K562 (cell line): ENCODE measurements at regions not wholly inside any gene's neighbourhood (a gene's known extent, or its start where the extent isn't known, plus 50 kb on each side); places are given as distances from the start of the nearest gene placed in this dataset.

Experiments
- ETV6 ChIP-seq, 3 experiments: fragments of 150-350 bp in 1 of 3; sonication (generic) in 1 of 3; formaldehyde crosslinking in 1 of 3; IDR thresholded peaks; 2 replicates each; pipeline versions ENCODE4 v1.6.1 to v1.8.0; 2014 to 2022; ENCODE audit warnings: borderline replicate concordance in 2 of 3, low read depth in 2 of 3, antibody characterized with exemption in 1 of 3, low read length in 1 of 3, mild to moderate bottlenecking in 1 of 3, missing genetic modification reagents in 1 of 3
- HMGN3 ChIP-seq: IDR thresholded peaks from 2 replicates; pipeline ENCODE4 v1.6.1; 2011; ENCODE audit warnings: borderline replicate concordance, low read depth, mild to moderate bottlenecking, mixed read lengths, low read length; ENCODE audit not compliant: insufficient read length; ENCODE audit errors: extremely low read depth
- TF ChIP-seq, protein P1 (sequence below), 2 experiments: fragments of 450-650 bp; IDR thresholded peaks; 2 replicates each; pipeline ENCODE4 v1.6.1; 2016; ENCODE audit warnings: mild to moderate bottlenecking in 2 of 2, borderline replicate concordance in 1 of 2, low read depth in 1 of 2, moderate library complexity in 1 of 2
- TF ChIP-seq, protein P2 (sequence below): fragments of 250-450 bp; sonication (Bioruptor Pico); IDR thresholded peaks from 2 replicates; pipeline ENCODE4 v1.5.0; 2020; ENCODE audit warnings: mild to moderate bottlenecking

DNA sequence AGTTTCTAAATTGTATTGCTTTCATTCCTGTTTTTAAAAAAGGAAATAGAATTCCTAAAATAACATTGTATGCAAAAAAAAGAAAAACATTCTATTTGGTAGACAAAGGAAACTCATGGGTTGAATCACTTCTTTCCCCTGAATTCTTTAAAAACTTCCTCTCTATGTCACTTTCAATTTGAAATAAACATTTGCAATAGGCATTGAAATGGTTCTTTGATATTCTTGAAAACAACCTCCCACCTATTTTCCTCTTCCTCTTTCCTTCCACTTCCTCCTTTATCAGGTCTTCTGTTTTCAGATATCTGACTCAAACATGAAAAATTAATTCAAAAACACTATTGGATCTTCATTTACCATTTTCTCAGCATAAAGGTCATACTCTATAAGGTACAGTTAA lies 442.0 kb upstream of the MEF2C start (continued):
- TF ChIP-seq, protein P1, sequence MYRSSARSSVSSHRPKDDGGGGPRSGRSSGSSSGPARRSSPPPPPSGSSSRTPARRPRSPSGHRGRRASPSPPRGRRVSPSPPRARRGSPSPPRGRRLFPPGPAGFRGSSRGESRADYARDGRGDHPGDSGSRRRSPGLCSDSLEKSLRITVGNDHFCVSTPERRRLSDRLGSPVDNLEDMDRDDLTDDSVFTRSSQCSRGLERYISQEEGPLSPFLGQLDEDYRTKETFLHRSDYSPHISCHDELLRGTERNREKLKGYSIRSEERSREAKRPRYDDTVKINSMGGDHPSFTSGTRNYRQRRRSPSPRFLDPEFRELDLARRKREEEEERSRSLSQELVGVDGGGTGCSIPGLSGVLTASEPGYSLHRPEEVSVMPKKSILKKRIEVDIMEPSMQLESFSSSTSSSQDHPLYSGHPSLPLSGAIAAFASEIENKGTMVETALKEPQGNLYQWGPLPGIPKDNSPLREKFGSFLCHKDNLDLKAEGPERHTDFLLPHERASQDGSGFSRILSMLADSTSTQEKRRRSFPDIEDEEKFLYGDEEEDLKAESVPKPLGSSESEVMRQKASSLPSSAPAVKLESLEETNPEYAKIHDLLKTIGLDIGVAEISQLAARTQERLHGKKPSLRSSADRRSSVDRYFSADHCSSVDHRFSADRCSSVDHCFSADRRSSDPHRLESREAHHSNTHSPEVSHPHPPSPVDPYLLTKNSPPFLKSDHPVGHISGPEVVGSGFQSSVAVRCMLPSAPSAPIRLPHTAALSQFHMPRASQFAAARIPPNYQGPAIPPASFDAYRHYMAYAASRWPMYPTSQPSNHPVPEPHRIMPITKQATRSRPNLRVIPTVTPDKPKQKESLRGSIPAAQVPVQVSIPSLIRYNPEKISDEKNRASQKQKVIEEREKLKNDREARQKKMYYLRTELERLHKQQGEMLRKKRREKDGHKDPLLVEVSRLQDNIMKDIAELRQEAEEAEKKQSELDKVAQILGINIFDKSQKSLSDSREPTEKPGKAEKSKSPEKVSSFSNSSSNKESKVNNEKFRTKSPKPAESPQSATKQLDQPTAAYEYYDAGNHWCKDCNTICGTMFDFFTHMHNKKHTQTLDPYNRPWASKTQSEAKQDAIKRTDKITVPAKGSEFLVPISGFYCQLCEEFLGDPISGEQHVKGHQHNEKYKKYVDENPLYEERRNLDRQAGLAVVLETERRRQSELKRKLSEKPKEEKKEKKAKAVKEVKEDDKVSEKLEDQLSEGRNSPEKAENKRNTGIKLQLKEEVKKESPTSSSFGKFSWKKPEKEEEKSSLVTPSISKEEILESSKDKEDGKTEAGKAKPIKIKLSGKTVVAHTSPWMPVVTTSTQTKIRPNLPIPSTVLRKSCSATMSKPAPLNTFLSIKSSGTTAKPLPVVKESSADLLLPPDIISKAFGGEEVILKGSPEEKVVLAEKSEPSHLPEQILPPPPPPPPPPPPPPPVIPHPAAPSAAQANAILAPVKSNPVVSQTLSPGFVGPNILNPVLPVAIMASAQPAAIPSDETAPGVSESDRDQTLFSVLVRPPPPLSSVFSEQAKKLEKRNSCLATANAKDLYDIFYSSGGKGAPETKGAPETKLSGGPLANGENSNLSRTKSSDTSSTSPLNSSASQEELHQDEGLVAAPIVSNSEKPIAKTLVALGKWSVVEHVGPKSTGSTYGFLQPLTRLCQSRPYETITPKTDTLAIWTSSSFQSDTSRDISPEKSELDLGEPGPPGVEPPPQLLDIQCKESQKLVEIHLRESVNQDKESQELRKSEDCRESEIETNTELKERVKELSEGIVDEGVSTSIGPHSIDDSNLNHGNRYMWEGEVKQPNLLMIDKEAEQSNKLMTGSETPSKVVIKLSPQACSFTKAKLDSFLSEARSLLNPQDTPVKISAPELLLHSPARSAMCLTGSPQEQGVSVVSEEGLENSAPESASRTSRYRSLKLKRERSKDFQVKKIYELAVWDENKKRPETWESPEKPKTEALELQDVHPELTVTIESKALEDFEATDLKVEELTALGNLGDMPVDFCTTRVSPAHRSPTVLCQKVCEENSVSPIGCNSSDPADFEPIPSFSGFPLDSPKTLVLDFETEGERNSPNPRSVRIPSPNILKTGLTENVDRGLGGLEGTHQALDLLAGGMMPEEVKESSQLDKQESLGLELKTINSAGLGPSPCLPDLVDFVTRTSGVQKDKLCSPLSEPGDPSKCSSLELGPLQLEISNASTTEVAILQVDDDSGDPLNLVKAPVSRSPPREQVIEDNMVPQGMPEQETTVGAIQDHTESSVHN (IDR thresholded peaks at IDR 0.05; ENCODE audit: borderline replicate concordance in 1 of 2, low read depth in 1 of 2) = no peak
- TF ChIP-seq HMGN3 (no peak), ETV6 (IDR thresholded peaks at IDR 0.05; ENCODE audit: borderline replicate concordance in 1 of 2, low read depth in 2 of 2, low read length in 1 of 2) (peak in 1 of 2 experiments; percentile 28; a peak in 1 of 4 replicates), ETV6 (CRISPR knock-in tag; IDR thresholded peaks at IDR 0.05; ENCODE audit: borderline replicate concordance) (no peak)
- TF ChIP-seq, protein P2, sequence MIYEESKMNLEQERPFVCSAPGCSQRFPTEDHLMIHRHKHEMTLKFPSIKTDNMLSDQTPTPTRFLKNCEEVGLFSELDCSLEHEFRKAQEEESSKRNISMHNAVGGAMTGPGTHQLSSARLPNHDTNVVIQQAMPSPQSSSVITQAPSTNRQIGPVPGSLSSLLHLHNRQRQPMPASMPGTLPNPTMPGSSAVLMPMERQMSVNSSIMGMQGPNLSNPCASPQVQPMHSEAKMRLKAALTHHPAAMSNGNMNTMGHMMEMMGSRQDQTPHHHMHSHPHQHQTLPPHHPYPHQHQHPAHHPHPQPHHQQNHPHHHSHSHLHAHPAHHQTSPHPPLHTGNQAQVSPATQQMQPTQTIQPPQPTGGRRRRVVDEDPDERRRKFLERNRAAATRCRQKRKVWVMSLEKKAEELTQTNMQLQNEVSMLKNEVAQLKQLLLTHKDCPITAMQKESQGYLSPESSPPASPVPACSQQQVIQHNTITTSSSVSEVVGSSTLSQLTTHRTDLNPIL = no peak
